DMS153 treated with DMSO at 0.1 percent for 48 hours (cell line): ENCODE measurements at regions not wholly inside any gene's neighbourhood (a gene's known extent, or its start where the extent isn't known, plus 50 kb on each side); places are given as distances from the start of the nearest gene placed in this dataset.
"Not testable (repeated sequence)": the region's sequence is repeated elsewhere in the genome, so short reads cannot be mapped to it uniquely, and the experiment has no call there.

Experiments
- DNase-seq: peaks from one replicate; lab custom pipeline; 2025; ENCODE audit not compliant: unreplicated experiment; lab: John Stamatoyannopoulos, UW

DNA sequence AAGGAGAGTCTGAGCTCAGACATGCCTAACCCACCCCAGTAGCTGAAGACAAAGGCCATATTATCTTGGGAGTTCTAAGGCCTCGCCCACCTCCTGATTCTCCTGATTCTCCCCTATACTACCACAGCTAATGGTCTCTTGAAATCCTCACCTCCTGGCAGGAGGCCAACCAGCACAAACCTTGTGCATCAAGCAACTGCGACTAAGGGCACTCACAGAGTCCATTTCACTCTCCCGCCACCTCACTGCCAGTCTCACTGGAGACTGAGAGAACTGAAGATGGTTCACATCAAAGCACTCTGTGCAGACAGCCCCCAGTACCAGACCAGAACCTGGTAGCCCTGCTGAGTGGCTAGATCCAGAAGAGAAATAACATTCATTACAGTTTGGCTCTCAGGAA is 102.1 kb upstream of the KLF8 start:
- DNase-seq: no peak

DNA sequence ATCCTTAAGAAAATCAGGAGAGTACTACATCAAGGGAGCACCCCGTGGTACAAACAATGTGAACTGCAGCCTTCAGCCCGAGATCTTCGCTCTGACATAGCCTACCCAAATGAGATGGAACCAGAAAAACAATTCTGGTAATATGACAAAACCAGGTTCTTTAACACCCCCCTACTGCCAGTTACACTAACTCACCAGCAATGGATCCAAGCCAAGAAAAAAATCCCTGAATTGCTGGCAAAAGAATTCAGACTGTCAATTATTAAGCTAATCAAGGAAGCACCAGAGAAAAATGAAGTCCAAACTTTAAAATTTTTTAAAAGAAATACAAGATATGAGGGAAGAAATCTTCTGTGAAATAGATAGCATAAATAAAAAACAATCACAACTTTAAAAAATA is 101.7 kb upstream of the KLF8 start:
- no peak for DNase-seq

DNA sequence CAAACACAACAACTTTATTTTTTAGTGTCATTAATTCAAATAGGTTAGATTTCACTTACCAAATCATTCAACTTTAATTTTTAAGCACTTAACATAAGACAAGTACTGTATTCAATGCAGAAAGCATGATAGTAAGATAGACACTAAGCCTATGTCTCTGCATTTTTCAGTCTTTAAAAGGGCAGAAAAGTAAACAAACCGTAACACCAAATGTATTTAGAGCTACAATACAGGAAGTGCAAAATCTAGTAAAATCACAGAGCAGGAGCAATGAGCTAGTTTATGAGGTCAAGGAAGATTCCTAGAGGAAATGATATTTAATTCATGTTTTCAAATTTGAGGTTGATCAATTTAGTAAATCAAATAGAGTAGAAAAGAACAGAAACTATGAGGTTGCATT is 68.0 kb upstream of the KLF8 start:
- not testable (repeated sequence) for DNase-seq
